HG02970 (cell line): ENCODE measurements at regions not wholly inside any gene's neighbourhood (a gene's known extent, or its start where the extent isn't known, plus 50 kb on each side); places are given as distances from the start of the nearest gene placed in this dataset.
A peak's percentile ranks its signal among the peaks of the same experiment; 100 is the strongest.
"Not testable (repeated sequence)": the region's sequence is repeated elsewhere in the genome, so short reads cannot be mapped to it uniquely, and the experiment has no call there.

ENCODE experiments used
- ATAC-seq: cut with Tn5 transposase; IDR thresholded peaks from one replicate; pipeline ENCODE4 v1.9.1; 2021; ENCODE audit warnings: mild to moderate bottlenecking, moderate library complexity, moderate number of reproducible peaks; ENCODE audit not compliant: unreplicated experiment, low FRiP score

DNA sequence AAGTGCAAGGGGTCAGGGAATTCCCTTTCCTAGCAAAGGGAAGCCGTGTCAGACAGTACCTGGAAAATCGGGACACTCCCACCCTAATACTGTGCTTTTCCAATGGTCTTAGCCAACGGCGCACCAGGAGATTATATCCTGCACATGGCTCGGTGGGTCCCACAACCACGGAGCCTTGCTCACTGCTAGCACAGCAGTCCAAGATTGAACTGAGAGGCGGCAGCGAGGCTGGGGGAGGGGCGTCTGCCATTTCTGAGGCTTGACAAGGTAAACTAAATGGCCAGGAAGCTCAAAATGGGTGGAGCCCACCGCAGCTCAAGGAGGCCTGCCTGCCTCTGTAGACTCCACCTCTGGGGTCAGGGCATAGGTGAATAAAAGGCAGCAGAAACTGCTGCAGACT, 76.5 kb upstream of the LINC00632 start:
- not testable (repeated sequence) for ATAC-seq

DNA sequence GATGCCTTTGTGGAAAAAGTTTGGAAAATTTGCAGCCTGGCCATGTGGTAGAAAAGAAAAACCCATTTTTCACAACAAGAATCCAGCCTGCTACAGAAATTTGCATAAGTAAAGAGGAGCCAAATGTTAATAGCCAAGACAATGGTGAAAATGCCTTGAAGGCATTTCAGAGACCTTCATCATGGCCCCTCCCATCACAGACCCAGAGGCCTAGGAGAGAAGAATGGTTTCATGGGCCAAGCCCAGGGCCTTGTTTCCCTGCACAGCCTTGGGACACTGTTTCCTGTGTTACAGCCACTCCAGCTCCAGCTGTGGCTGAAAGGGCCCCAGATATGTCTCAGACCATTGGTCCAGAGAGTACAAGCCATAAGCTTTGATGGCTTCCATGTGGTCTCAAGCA, 101.4 kb upstream of the LINC00632 start:
- no peak for ATAC-seq

GRCh38 chrX:140602140-140602539, 97.3 kb upstream of the SOX3 start:
- ATAC-seq, result no peak

DNA sequence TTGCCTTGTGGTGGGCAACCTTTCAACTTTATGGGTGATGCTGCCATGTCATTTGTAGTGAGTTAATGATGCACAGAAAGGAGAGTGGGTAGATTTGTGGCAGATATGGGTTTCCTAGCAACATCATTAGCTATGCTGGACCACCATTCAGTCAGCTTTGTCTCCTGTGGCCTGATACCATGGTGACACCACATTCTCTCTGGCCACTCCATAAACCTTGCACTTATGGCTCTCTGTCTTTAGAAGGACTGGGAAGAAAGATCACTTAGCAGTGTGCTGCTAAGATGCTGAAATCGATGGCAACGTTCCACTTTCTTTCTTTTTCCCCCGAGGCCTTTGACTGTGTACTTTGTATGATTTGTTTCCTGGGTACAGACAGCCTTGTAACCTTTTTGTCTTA, 95.0 kb upstream of the SOX3 start:
- no peak for ATAC-seq

DNA sequence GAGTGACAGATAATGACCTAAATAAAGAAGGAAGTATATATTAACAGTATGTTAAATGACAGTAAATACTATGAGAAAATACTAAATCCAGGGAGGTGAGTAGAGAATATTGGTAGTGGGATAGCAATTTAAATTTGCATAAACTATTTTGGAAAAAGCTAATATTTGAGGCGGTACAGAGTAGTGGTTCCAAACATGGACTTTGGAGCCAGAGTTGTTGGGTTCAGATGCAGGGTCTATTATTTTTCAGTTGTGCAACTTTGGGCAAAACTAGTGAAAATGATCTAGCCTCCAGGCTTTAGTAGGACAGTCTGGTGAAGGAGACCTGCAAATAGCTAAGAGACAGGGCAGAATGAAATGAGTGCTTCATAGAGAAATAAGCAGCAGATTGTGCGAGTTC, 84.8 kb upstream of the SOX3 start:
- no peak for ATAC-seq

DNA sequence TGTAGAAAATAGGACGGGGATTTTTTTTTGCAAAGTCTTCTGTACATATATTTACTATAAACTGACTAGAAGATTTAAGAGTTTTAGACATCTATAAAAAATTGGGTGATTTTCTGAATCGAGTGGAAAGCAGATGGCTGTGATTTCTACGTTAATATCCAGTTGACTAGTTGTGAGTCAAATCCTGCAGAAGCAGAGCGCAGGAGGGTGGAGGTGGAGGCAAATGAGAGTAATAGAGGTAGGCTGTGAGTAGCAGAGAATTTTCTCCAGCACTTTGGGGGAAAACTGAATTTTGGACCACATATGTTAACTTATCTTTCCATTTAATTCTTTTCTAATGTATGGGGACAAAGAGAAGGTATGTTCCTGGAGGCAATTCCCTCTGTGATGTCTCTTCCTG, 82.1 kb upstream of the SOX3 start:
- no peak for ATAC-seq

DNA sequence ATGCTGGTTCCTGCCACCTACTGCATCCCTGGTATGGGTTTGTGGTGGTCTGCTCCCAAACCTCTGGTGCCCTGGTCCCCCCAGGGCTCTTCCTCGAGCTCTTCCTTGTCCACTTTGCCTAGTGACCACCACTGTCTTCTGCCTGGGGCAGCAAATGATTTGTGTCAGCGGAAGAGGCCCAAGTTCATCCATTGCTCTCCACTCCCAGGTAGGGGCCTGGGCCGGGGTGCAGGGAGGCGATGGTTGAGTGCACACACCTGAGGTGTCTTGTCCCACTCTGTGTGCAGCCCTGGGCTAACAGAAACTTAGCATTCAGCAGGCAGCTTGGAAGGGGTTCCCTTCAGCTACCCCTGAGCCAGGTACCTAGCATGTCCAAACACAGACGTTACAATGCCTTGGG, 75.6 kb upstream of the SOX3 start:
- no peak for ATAC-seq

- peak; percentile 85 for ATAC-seq
These were observed 67.9 kb upstream of the SOX3 start for GRCh38 chrX:140572724-140573123.

GRCh38 chrX:140563893-140564292, 59.0 kb upstream of the SOX3 start:
- ATAC-seq, result no peak
